ENCODE measurements at regions not wholly inside any gene's neighbourhood (a gene's known extent, or its start where the extent isn't known, plus 50 kb on each side); places are given as distances from the start of the nearest gene placed in this dataset.

- TF ChIP-seq CTCF (IDR thresholded peaks at IDR 0.05): no peak
- TF ChIP-seq POLR2A (IDR thresholded peaks at IDR 0.05; ENCODE audit: low read depth): no peak
- no peak for TF ChIP-seq EP300 (IDR thresholded peaks at IDR 0.05)
- no peak for TF ChIP-seq POLR2AphosphoS5 (IDR thresholded peaks at IDR 0.05)
Observed at GRCh38 chr3:147471741-147472140, 62.6 kb downstream of the ZIC1 start.
